SK-N-MC (cell line): ENCODE measurements at regions not wholly inside any gene's neighbourhood (a gene's known extent, or its start where the extent isn't known, plus 50 kb on each side); places are given as distances from the start of the nearest gene placed in this dataset.

Source experiments
- EZH2 ChIP-seq: fragments of 200-600 bp; sonication (generic); IDR thresholded peaks from one replicate; pipeline ENCODE4 v1.6.1; 2017; ENCODE audit warnings: antibody characterized with exemption
- FOXP2 ChIP-seq: optimal IDR thresholded peaks from 2 replicates; pipeline ENCODE3; 2011; ENCODE audit warnings: mild to moderate bottlenecking, moderate library complexity; ENCODE audit not compliant: insufficient read depth; ENCODE audit errors: extremely low read length, control extremely low read depth
- POLR2AphosphoS5 ChIP-seq: IDR thresholded peaks from 2 replicates; pipeline ENCODE4 v1.6.1; 2012; ENCODE audit warnings: mild to moderate bottlenecking, low read depth, low read length, borderline replicate concordance

DNA sequence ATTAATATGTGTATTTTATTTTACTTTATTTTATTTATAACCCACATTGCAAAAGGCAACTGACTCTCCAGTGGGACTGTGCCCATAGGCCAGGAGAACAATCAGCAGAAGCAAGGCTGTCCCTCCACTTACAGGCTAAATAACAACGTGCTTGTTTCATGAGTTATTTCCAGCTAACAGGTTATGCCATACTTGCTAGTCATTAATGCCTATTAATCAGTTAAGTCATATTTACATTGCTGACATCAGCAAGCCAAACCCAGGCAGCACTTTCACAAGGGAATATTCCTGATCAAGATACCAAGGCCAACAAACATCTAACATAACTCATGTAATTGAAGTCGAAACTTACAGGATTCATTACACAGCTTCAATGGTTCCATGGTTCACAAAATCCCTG, 92.1 kb downstream of the EN1 start:
- TF ChIP-seq EZH2 (no peak), POLR2AphosphoS5 (no peak), FOXP2 (no peak)
